Nephron (organoid): ENCODE measurements at regions not wholly inside any gene's neighbourhood (a gene's known extent, or its start where the extent isn't known, plus 50 kb on each side); places are given as distances from the start of the nearest gene placed in this dataset.
"Not testable (repeated sequence)": the region's sequence is repeated elsewhere in the genome, so short reads cannot be mapped to it uniquely, and the experiment has no call there.

Experiments
- H3K27ac Mint-ChIP-seq, 3 experiments: 2 replicates each; pipeline ENCODE4 v1.8.0; 2020; ENCODE audit warnings: mixed read lengths in 3 of 3, mild to moderate bottlenecking in 2 of 3, moderate library complexity in 1 of 3
- H3K27me3 Mint-ChIP-seq: 2 replicates; pipeline ENCODE4 v1.8.0; 2021; ENCODE audit warnings: low read depth, mild to moderate bottlenecking, moderate library complexity, mixed read lengths
- H3K36me3 Mint-ChIP-seq: 2 replicates; pipeline ENCODE4 v1.8.0; 2020; ENCODE audit warnings: low read depth, mixed read lengths
- H3K4me1 Mint-ChIP-seq: 2 replicates; pipeline ENCODE4 v1.8.0; 2020; ENCODE audit warnings: mixed read lengths
- H3K4me3 Mint-ChIP-seq, 3 experiments: 2 replicates each; pipeline ENCODE4 v1.8.0; 2020; ENCODE audit warnings: mild to moderate bottlenecking in 3 of 3, mixed read lengths in 3 of 3, moderate library complexity in 2 of 3
- H3K9me3 Mint-ChIP-seq: 2 replicates; pipeline ENCODE4 v1.8.0; 2020; ENCODE audit warnings: mixed read lengths

DNA sequence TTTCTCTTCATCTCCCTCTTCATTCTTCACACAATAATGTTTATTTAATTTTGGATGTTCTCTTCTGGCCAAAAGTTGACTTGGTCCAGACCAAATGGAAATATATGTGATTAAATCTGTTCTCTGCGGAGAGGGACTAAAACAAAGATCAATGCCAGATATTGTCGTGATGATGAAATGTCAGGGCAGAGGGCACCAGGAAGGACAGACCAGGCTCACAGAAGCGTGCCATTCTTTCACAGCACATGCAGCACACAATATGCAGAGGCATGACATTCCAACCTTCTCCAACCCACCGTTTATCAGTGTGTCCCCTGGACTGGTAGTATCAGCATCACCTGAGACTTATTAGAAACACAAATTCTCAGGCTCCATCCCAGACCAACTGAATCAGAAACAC, 125.2 kb upstream of the PLGLB2 start:
- H3K27ac Mint-ChIP-seq, H3K9me3 Mint-ChIP-seq, H3K4me3 Mint-ChIP-seq, H3K27me3 Mint-ChIP-seq, H3K4me1 Mint-ChIP-seq, H3K36me3 Mint-ChIP-seq: not testable (repeated sequence)

DNA sequence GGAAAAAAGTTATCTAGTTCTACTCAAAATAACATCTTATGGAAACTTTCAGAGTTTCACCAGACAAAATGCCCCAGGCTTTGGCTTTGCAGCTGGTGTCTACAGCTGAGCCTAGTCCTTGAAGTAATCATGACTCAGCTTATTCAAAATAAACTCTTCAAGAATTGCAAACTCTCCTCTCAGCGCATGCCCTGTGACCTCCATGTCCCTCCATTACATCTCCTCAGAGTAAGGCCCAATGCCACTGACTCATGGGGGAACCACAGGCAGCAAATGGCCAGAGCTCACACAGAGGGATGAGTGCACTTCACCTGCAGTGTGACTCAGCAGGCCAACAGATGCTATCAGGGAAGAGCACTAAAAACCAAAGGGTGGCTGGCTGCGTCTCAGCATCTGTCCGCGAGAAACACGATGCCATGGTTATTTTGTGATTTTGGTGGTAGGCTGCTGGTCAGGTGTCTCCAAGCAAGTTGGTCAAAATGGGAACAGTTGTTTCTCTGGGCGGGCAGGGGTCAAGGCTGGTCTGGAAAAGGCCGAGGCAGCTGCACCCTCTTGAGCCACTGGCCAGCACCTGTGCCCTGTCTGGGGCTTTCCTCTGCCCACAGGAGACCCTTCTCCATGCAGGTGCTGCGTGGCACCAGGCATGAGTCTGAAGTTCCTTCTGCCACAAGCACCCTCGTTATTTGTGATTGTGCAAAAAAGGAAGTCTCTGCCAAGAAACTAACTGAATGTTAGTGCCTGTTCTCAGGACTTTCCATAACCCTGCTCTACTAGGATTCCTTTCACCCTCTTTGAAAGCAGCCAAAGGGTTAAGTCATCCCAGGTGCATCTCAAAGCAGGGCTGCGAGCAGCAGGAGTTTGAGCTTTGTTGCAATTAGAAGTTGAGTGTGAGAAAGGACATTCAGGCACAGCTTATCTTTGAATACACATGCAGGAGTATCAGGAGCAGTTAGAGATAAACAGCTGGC, 118.1 kb upstream of the PLGLB2 start:
- H3K9me3 Mint-ChIP-seq, H3K4me3 Mint-ChIP-seq: not testable (repeated sequence)

DNA sequence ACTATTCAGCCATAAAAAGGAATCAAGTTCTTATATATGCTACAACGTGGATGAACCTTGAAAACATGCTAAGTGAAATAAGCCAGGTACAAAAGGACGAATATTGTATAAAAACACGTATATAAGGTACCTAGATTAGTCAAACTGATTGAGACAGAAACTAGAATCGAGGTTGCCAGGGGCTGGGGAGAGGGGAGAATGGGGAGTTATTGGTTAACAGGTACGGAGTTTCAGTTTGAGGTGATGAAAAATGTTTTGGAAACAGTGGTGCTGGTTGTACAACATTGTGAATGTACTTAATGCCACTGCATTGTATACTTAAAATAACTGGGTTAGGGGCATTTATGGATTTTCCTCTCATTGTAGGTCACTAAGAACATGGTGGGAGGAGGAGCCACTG, 117.0 kb upstream of the PLGLB2 start:
- not testable (repeated sequence) for H3K27ac Mint-ChIP-seq, H3K4me1 Mint-ChIP-seq, H3K9me3 Mint-ChIP-seq, H3K4me3 Mint-ChIP-seq, H3K27me3 Mint-ChIP-seq, H3K36me3 Mint-ChIP-seq

More for the DNA sequence above, 118.1 kb upstream of the PLGLB2 start:
- not testable (repeated sequence) for H3K4me1 Mint-ChIP-seq, H3K27ac Mint-ChIP-seq, H3K36me3 Mint-ChIP-seq, H3K27me3 Mint-ChIP-seq

DNA sequence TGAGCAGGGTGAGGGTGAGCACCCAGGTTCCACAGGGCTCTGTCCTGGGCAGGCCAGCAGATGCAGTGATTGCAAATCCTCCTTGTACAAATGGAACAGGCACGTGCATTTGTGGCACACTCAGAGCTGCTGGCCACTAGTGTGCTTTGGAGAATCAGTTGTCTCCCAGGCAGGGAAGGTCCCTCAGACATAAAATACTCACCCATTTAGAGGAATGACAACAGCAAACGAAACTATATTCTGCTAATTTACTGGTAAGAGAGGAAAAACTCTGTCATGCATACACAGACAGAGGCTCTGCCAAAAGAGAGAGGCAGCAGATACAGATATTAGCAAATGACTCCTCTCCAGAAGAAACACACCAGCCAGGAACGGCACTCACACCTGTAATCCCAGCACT, 116.5 kb upstream of the PLGLB2 start:
- not testable (repeated sequence) for H3K4me3 Mint-ChIP-seq, H3K9me3 Mint-ChIP-seq, H3K4me1 Mint-ChIP-seq, H3K27me3 Mint-ChIP-seq, H3K27ac Mint-ChIP-seq, H3K36me3 Mint-ChIP-seq

DNA sequence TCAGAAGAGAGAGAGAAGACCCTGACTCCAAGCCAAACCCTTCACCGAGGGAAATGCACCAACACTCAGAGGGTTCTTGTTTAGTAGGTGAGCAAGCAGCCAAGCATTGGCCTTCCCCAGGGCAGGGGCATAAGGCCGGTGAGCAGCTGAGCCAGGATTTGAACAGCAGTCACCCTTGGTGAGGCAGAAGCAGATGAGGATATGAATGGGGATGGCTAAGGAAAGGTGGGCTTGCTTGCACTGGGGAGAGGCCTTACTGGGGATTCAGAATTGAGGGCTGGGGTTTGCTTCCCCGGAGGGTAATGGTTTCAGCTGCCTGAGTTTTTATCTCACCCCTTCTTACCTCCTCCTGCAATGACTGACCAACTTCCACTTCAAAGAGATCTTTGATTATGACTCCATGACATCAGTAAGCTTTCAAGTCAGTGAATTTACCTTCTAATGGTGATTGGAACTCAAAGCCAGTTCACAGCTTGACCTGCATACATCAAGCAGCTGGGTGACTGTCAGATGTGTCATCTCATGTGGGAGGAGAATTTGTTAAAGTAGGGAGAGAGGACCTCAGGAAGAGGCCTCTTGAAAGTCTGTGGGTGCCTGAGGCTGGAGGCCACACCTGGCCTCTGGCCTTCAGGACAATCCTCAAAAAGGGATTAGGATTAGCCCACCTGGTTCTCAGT, 114.5 kb upstream of the PLGLB2 start:
- H3K4me1 Mint-ChIP-seq, H3K9me3 Mint-ChIP-seq, H3K36me3 Mint-ChIP-seq, H3K27me3 Mint-ChIP-seq, H3K27ac Mint-ChIP-seq, H3K4me3 Mint-ChIP-seq: not testable (repeated sequence)

DNA sequence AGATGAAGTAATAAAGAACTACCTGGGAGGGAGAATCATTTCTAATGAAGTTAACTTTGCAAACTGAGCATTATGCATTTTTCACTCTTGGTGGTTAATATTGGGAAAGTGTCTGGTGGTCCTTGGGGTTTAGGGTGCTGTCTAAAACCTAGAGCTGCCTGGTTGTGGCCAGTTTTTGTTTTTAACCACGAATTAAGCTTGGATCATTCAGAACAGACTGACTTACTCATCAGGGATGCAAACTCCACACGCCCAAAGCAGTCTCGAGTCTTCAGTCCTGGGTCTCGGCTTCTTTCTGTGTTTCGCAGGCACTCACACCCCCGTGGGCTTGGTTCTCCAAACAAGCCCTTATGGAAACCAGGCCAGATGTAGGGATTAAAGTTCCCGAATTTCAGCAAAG, 113.8 kb upstream of the PLGLB2 start:
- not testable (repeated sequence) for H3K9me3 Mint-ChIP-seq, H3K27ac Mint-ChIP-seq, H3K4me3 Mint-ChIP-seq, H3K27me3 Mint-ChIP-seq, H3K4me1 Mint-ChIP-seq, H3K36me3 Mint-ChIP-seq

DNA sequence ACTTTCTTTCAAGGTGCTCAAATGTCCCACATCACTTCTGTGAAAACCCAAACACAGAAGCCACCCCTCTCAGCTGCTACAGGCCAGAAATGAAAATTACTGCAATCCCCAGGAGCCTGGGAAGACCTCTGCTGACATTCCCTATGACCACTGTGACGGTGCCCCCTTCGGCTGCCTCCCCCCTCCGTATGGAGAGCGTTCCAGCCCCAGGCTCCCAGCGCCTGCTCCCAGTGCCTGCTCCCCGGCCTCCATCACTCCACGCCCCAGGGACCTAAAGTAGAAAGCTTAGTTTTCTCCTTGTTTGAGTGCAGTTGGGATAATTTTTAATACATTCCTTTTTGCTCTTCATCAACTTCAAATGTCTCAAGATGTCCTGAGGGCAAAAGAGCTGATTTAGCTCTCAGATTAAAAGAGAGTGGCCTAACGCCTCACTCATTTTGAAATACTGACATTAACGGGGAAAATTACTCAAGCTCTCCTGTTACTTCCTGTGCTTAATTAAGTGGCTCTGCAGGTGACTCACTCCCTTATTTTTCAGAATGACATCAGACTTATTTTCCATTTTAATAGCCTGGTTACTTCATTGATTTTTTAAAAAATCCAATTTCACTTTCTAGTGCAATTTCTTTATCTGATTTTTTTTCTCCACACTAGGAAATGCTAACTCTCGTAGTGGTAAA, 112.8 kb upstream of the PLGLB2 start:
- H3K36me3 Mint-ChIP-seq, H3K4me3 Mint-ChIP-seq, H3K9me3 Mint-ChIP-seq, H3K27ac Mint-ChIP-seq, H3K27me3 Mint-ChIP-seq, H3K4me1 Mint-ChIP-seq: not testable (repeated sequence)

DNA sequence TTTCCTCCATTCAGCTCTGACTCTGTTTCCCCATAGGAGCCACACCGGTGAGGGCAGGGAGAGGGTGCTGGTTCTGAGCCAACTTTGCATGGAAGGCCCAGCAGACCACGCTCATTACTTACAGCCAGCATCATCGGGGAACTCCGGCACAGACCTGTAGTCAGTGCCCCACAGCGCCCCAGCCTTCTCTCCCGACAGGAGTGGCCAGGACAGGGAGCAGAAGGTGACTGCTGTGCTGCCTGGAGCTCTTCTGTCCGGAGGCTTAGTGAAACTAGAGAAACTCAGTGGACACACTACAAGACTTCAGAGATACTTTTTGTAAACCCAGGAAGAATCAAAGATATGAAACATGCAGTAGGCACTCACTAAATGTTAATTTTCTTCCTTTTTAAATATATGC, 111.6 kb upstream of the PLGLB2 start:
- H3K4me1 Mint-ChIP-seq, H3K27me3 Mint-ChIP-seq, H3K9me3 Mint-ChIP-seq, H3K36me3 Mint-ChIP-seq, H3K4me3 Mint-ChIP-seq, H3K27ac Mint-ChIP-seq: not testable (repeated sequence)

DNA sequence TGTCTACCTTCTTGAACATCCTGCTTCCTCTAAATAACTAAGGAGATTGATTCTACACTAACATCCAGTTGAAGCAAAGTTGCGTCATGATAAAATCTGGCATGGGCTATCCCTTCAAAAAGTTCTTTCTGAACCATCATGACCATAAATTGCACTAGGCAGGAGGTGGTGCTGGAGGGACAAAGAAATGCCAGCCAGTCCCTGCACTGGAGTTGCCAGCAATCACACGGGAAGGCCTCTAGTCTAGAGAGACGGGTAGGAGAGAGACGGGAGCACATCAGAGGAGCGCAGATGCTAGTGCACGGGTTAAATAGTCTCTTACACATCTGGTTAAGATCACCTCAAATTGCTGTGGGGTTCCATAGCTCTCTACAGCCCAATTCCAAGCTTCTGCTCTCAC, 111.2 kb upstream of the PLGLB2 start:
- not testable (repeated sequence) for H3K9me3 Mint-ChIP-seq, H3K27ac Mint-ChIP-seq, H3K36me3 Mint-ChIP-seq, H3K4me1 Mint-ChIP-seq, H3K4me3 Mint-ChIP-seq, H3K27me3 Mint-ChIP-seq

DNA sequence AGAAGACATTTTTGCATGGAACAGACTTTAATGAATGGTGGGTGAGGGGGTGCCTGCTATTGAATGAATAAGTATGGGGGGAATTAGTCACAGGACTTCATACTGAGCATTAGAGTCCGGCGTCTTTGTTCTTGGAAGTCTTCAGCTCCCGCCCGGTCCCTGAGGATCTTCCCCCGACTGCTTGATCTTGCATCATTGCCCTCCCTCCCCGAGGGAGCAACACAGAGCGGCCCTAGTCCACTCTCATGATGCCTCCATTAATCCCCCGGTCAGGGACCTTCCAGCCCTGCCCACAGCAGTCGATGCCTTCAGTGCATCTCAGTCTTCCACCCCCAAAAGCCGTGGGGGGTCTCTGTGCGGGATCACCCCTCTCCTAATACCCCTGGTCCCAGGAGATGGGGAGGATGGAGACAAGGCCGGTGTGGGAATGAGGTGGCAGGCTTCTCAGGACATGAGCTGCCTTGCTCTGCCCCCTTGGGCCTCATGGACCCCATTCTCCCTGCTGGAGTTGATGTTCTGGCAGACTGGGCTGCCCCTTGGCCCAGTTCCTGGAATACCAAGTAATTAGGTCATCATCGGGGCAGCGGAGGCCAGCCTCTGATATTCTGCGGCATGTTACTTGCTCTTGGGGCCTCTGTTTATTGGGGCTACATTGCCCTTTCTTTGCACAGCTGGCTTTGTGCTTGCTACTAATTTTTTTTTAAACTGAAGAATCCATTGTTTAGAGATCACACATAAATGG, 110.5 kb upstream of the PLGLB2 start:
- not testable (repeated sequence) for H3K36me3 Mint-ChIP-seq, H3K27ac Mint-ChIP-seq, H3K27me3 Mint-ChIP-seq, H3K4me1 Mint-ChIP-seq, H3K9me3 Mint-ChIP-seq, H3K4me3 Mint-ChIP-seq

DNA sequence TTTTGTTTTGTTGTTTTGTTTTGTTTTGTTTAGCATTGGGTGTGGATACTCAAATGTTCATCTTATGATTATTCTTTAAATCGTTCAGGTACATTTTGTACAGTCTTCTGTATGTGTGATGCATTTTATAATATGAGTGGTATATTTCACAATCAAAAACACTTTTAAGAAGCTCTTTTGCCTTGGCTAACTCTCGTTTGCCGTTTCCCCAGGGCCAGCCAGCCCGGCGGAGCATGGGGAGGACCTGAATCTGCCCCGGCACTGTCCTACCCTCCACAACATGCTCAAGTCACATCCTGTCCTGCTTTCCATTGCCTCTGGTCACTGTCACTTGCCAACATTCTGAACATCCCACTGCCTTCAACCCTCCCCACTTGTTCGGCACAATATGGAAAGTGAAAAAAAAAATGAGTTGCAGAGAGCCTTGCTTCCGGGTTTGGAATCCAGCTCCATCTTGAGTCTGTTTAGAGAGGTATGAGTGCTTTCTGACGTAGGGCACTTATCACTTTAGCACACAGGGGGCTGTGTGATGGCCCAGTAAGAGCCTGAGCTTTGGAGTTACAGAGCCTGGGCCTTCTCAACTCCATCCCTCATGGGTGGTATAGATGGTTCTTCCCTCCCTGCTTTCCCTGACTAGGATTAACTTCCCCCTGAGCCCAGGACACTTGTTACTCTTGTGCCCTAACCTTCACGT, 109.6 kb upstream of the PLGLB2 start:
- H3K27ac Mint-ChIP-seq, H3K4me3 Mint-ChIP-seq, H3K36me3 Mint-ChIP-seq, H3K27me3 Mint-ChIP-seq, H3K4me1 Mint-ChIP-seq, H3K9me3 Mint-ChIP-seq: not testable (repeated sequence)

DNA sequence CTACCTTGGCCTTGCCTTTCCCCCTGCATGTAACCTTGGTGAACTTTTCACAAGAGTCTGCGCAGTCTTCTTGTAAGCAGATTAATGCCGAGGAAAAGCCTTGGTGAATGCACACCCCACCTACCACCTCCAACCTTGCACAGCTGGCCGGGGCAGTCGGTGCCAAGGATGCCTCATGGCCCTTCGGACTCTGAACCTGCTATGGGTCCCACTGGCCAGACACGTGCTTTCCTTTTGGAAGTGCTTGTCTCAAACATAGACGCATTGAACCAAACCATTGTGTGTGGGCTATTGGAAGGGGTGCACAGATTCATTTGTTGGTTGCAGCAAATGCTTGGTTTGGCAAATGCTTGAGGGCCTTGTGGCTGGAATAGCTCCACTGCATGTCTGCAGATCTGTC, 109.0 kb upstream of the PLGLB2 start:
- not testable (repeated sequence) for H3K9me3 Mint-ChIP-seq, H3K27me3 Mint-ChIP-seq, H3K36me3 Mint-ChIP-seq, H3K27ac Mint-ChIP-seq, H3K4me1 Mint-ChIP-seq, H3K4me3 Mint-ChIP-seq

DNA sequence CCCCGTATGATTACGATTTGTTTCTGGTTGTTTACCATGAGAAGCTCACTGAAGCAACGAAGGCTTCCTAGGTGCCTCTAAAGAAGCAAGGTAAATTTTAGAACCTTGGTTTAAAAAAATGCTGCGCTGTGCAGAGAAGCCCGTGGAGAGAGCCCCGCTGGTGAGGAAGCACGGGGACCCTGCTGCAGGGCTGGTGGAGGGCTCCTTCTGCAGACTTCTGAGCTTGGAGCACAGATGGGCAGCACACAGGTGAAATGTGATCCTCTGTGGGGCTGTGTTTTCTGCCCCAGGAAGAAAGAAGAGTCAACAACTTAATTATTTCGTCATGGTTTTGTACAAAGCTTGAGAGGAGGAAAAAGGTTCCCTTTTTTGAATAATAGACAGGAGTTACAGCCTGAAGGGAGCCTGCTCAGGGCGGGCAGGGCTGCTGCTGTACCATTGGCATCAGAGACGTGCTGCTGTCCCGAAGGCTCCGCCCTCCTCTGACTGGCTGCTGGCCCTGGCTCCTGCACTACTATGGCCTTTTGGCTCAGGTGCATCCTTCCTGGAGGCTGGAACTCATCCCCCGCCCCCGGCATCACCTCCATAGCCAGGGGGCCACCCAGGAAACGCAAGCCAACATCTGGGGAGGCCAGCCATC, 108.0 kb upstream of the PLGLB2 start:
- H3K27me3 Mint-ChIP-seq, H3K36me3 Mint-ChIP-seq, H3K9me3 Mint-ChIP-seq, H3K4me1 Mint-ChIP-seq, H3K4me3 Mint-ChIP-seq, H3K27ac Mint-ChIP-seq: not testable (repeated sequence)

DNA sequence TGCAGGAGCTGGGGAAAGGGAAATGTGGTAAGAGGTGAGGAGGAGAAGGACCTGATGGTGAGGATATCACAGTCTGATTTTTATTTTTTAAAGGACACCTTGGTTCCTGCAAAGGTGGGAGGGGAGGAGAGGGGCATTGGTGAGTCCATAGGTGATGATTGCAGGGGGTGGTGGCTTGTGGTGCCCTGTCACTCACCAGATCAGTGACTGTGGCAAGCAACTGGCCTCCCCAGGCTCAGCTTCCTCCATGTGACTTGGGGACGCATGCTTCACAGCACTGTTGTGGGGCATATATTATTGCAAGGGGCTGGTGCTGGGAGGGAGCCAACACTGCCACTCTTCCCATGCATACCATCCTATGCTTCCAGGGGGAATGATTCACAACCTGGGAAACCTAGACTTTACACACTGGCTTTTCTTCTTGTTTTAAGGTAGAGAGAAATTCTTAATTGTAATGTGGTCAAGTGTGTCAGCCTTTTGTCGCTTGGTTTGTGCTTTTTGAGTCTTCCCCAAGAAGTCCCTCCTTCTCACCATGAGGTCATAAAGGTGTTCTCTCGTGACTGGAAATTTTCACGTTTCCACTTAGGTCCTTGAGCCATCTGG, 106.8 kb upstream of the PLGLB2 start:
- H3K27me3 Mint-ChIP-seq, H3K36me3 Mint-ChIP-seq, H3K9me3 Mint-ChIP-seq, H3K4me1 Mint-ChIP-seq, H3K4me3 Mint-ChIP-seq: not testable (repeated sequence)
- H3K27ac Mint-ChIP-seq, result peak overlapping the region in 1 of 3 experiments; percentile 42
